Uterus (tissue), 2 donors: ENCODE measurements at regions not wholly inside any gene's neighbourhood (a gene's known extent, or its start where the extent isn't known, plus 50 kb on each side); places are given as distances from the start of the nearest gene placed in this dataset.

Experiments used
- POLR2A ChIP-seq, 2 donors: fragments of 450-650 bp; IDR thresholded peaks; one replicate each; pipeline ENCODE4 v1.6.1; 2016; ENCODE audit warnings: antibody characterized with exemption in 2 of 2, mild to moderate bottlenecking in 1 of 2, moderate library complexity in 1 of 2
- TF ChIP-seq, protein P1 (sequence below), 4 experiments: fragments of 200-600 bp in 2 of 4; fragments of 450-650 bp in 2 of 4; sonication (generic) in 2 of 4; IDR thresholded peaks; one replicate each; pipeline ENCODE4 v1.5.1; 2016 to 2019; ENCODE audit warnings: antibody characterized with exemption in 4 of 4, mild to moderate bottlenecking in 2 of 4, moderate library complexity in 1 of 4

DNA sequence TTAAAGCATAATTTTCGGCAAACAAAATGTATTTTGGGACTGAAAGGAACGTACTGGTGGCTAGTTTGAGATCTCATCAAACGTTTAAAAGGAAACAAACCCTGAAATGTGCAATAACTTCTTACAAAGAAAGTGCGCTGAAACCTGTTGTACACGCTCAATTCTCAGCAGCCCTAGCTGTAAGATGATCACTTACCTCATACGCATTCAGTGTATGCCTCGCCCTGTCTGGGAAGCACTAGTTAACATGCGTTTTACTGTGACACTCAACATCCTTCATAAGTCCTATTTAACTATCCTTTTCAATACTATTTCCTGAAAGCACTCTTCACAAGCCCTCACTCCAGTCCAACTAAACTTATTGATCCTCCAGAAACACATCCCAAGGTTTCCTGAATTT lies 485.0 kb upstream of the EDIL3 start:
- TF ChIP-seq, protein P1, sequence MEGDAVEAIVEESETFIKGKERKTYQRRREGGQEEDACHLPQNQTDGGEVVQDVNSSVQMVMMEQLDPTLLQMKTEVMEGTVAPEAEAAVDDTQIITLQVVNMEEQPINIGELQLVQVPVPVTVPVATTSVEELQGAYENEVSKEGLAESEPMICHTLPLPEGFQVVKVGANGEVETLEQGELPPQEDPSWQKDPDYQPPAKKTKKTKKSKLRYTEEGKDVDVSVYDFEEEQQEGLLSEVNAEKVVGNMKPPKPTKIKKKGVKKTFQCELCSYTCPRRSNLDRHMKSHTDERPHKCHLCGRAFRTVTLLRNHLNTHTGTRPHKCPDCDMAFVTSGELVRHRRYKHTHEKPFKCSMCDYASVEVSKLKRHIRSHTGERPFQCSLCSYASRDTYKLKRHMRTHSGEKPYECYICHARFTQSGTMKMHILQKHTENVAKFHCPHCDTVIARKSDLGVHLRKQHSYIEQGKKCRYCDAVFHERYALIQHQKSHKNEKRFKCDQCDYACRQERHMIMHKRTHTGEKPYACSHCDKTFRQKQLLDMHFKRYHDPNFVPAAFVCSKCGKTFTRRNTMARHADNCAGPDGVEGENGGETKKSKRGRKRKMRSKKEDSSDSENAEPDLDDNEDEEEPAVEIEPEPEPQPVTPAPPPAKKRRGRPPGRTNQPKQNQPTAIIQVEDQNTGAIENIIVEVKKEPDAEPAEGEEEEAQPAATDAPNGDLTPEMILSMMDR (IDR thresholded peaks at IDR 0.05), result no peak
- no peak for TF ChIP-seq POLR2A (IDR thresholded peaks at IDR 0.05)
